Parathyroid adenoma (tissue), 2 donors: ENCODE measurements at regions not wholly inside any gene's neighbourhood (a gene's known extent, or its start where the extent isn't known, plus 50 kb on each side); places are given as distances from the start of the nearest gene placed in this dataset.

Experiments used
- H2AFZ ChIP-seq: fragments of 300-600 bp; sonication (generic); one replicate; pipeline ENCODE4 v1.7.0; 2017; ENCODE audit warnings: antibody characterized with exemption, mild to moderate bottlenecking
- H3K27ac ChIP-seq: fragments of 300-600 bp; sonication (generic); one replicate; pipeline ENCODE4 v1.7.0; 2017
- H3K27me3 ChIP-seq: fragments of 300-600 bp; sonication (generic); one replicate; pipeline ENCODE4 v1.7.0; 2017; ENCODE audit warnings: low read length; ENCODE audit not compliant: control insufficient read depth, insufficient read depth
- H3K36me3 ChIP-seq: fragments of 300-600 bp; sonication (generic); one replicate; pipeline ENCODE4 v1.7.0; 2017; ENCODE audit warnings: low read length; ENCODE audit not compliant: control insufficient read depth, insufficient read depth
- H3K4me1 ChIP-seq: fragments of 300-600 bp; sonication (generic); one replicate; pipeline ENCODE4 v1.7.0; 2017; ENCODE audit warnings: control low read depth
- H3K4me2 ChIP-seq: fragments of 300-600 bp; sonication (generic); one replicate; pipeline ENCODE4 v1.7.0; 2017; ENCODE audit warnings: low read length
- H3K4me3 ChIP-seq: fragments of 300-600 bp; sonication (generic); one replicate; pipeline ENCODE4 v1.7.0; 2017; ENCODE audit warnings: low read depth, low read length
- H3K79me2 ChIP-seq: fragments of 300-600 bp; sonication (generic); one replicate; pipeline ENCODE4 v1.7.0; 2017; ENCODE audit warnings: control low read depth
- H3K9ac ChIP-seq: fragments of 300-600 bp; sonication (generic); one replicate; pipeline ENCODE4 v1.7.0; 2017; ENCODE audit warnings: mild to moderate bottlenecking
- H3K9me3 ChIP-seq: fragments of 300-600 bp; sonication (generic); one replicate; pipeline ENCODE4 v1.7.0; 2017; ENCODE audit warnings: low read length; ENCODE audit not compliant: control insufficient read depth
- TF ChIP-seq, protein P1 (sequence below): fragments of 300-600 bp; sonication (generic); IDR thresholded peaks from one replicate; pipeline ENCODE4 v1.7.0; 2017; ENCODE audit warnings: antibody characterized with exemption, mild to moderate bottlenecking
- donor health status: primary hyperparathyroidism.

DNA sequence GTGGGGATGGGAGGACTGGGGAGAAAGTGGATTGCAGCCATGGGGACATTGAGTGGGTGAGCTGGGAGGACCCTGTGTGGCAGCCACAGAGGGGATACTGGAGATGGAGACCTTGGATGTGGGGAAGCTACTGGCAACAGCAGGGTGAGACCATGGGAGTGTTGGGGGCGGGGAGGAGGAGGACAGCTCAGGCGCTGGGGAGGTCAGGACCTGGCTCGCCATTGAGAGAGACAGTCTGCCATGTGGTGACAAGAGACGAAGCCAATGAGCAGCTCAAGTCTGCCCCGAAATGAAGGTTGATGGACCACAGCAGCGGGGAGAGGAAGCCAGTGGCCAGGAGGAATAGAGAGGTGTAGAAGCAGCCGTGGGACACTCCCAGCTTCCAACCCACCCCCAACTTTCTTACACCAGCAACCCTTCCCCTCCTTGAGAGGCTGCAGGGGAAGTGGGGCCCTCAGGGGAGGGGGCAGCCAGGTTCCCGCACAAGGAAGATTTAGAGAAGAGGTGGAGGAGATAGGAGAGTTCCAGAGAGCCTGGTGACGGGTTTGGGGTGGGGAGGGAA lies 118.1 kb downstream of the ASB7 start:
- TF ChIP-seq, protein P1, sequence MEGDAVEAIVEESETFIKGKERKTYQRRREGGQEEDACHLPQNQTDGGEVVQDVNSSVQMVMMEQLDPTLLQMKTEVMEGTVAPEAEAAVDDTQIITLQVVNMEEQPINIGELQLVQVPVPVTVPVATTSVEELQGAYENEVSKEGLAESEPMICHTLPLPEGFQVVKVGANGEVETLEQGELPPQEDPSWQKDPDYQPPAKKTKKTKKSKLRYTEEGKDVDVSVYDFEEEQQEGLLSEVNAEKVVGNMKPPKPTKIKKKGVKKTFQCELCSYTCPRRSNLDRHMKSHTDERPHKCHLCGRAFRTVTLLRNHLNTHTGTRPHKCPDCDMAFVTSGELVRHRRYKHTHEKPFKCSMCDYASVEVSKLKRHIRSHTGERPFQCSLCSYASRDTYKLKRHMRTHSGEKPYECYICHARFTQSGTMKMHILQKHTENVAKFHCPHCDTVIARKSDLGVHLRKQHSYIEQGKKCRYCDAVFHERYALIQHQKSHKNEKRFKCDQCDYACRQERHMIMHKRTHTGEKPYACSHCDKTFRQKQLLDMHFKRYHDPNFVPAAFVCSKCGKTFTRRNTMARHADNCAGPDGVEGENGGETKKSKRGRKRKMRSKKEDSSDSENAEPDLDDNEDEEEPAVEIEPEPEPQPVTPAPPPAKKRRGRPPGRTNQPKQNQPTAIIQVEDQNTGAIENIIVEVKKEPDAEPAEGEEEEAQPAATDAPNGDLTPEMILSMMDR = no peak
- Histone ChIP-seq H3K9me3 (no peaks in the 10 kb centered on the region), H3K79me2 (no peaks in the 10 kb centered on the region), H3K4me1 (no peaks in the 10 kb centered on the region), H3K36me3 (no peaks in the 10 kb centered on the region), H3K4me3 (no peak overlapping the region), H2AFZ (no peak overlapping the region), H3K27me3 (no peaks in the 10 kb centered on the region), H3K4me2 (no peak overlapping the region), H3K9ac (no peak overlapping the region), H3K27ac (no peak overlapping the region)

DNA sequence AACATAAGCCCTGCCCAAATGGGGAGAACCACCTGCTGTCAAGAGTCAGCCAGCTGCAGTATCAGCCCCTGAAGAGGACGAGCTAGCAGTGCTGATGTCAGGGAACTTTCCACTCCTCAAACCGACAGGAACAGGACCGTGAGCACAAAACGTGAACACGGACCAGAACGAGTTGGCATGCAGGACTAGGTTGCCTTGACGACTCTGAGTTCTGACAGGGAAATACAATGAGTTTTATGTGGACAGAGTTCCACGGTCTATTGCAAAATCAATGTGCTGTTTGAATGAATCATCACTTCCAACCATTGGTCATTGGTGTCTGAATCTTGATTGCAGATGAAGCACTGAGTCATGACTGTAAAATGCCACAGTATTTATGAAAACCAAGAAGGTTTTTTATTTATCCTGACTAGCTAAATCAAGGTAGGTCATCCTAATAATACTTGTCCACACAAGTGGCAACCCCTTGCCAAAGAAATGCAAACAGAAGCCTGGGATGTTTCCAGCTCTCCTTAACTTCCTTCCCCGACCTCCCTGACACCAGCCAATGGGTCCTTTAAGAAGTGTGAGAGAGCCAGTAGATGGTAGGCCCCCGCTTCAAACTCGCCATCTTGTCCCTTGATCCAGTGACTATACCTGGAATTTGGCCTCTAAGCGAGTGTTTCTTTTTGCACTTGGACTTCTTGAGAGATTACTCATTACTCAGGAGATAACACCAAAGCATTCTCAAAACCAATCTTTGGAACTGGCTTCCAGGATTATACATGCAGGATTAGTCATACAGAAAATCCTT lies 119.6 kb downstream of the ASB7 start:
- H3K36me3 ChIP-seq = no peaks in the 10 kb centered on the region
- no peaks in the 10 kb centered on the region for H3K9me3 ChIP-seq
- H3K4me2 ChIP-seq = no peak overlapping the region
- no peaks in the 10 kb centered on the region for H3K27me3 ChIP-seq
- H3K79me2 ChIP-seq = no peaks in the 10 kb centered on the region
- H2AFZ ChIP-seq = no peak overlapping the region
- no peak overlapping the region for H3K4me3 ChIP-seq
- no peak overlapping the region for H3K9ac ChIP-seq
- H3K27ac ChIP-seq = peak overlapping the region; percentile 11
- TF ChIP-seq, protein P1 = no peak
- H3K4me1 ChIP-seq = no peaks in the 10 kb centered on the region

DNA sequence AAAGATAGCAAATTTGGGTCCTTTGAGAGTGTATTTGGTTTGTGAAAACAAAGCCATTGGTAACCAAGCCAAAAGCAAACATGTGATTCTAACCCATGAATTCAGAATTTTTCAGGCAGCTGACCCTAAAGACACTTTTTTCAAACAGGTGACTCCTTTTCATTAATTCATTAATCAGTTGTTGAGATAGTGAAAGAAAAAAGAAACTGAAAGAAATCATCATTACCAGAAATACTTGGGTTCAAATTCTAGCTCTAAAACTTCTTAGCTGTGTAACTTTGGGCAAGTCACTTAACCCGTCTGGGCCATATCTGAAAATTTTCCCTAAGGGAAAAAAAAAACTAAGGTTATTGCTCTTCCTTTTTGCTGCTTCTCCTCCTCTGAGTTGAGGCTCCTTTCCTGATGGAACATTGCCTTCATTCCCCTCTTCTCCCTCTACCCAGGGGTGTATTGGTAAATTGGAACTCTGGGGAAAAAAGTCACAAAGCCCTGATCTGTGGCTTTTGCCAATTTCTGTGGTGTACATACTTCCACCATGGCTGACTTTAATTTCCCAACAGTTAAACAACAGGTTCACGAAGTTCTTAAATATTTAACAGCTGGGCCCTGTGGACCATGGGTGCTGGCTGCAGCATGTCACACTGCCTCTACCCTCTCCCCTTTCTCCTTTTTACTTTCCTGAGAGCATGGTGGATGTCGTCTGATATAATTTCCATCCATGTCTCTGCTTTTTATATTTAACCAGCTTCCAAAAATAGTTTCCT lies 120.3 kb downstream of the ASB7 start:
- no peak overlapping the region for H2AFZ ChIP-seq
- H3K27me3 ChIP-seq = no peaks in the 10 kb centered on the region
- H3K9me3 ChIP-seq = no peaks in the 10 kb centered on the region
- H3K9ac ChIP-seq = no peak overlapping the region
- H3K4me1 ChIP-seq = no peaks in the 10 kb centered on the region
- H3K4me2 ChIP-seq = no peak overlapping the region
- TF ChIP-seq, protein P1 = no peak
- H3K4me3 ChIP-seq = no peak overlapping the region
- no peaks in the 10 kb centered on the region for H3K79me2 ChIP-seq
- H3K27ac ChIP-seq = no peak overlapping the region
- H3K36me3 ChIP-seq = no peaks in the 10 kb centered on the region

DNA sequence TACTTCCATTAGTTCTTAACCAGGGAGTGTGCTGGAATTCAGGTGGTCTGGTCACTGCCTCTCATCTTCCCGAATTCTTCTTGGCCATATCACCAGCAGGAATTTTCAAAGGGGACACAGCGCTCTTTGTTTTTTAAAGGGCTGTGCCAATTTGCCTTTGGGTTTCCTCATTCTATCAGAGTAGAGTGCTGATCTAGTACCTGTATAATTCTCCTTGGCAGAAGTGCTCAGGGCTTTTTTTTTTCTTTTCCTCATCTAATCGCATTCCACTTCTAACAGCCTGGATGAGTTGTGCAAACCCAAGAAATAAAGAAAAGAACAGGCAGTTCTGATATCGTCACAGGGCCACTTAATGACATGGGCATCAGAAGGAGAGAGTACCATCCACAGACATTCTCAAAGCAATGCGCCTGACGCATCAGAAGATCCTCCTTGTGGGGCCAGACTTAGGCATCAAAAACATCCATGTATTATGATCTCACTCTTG lies 121.0 kb downstream of the ASB7 start:
- Histone ChIP-seq H3K27me3 (no peaks in the 10 kb centered on the region), H3K79me2 (no peaks in the 10 kb centered on the region), H2AFZ (no peak overlapping the region), H3K9me3 (no peaks in the 10 kb centered on the region), H3K36me3 (no peaks in the 10 kb centered on the region), H3K27ac (no peak overlapping the region), H3K9ac (no peak overlapping the region), H3K4me3 (no peak overlapping the region), H3K4me1 (no peaks in the 10 kb centered on the region), H3K4me2 (no peak overlapping the region)
- TF ChIP-seq, protein P1 = no peak
